IMR-90 (cell line): ENCODE measurements at regions not wholly inside any gene's neighbourhood (a gene's known extent, or its start where the extent isn't known, plus 50 kb on each side); places are given as distances from the start of the nearest gene placed in this dataset.

Source experiments
- ATAC-seq: fragments of 200-7000 bp; cut with Tn5 transposase; 2 replicates; pipeline ENCODE4 v1.9.1; 2020; ENCODE audit warnings: low read depth, mild to moderate bottlenecking, moderate library complexity
- BruUV-seq: library from RNA; stranded (reverse); fragments of 400-500 nt; replicated peaks from 2 replicates; lab custom pipeline; 2021; lab: Mats Ljungman, UMichigan
- CTCF ChIA-PET: fragments of 300-600 bp; formaldehyde crosslinking; extraction: SDS; loops from one replicate; lab custom pipeline; 2021; ENCODE audit warnings: antibody characterized with exemption; lab: Yijun Ruan, JAX
- POLR2A ChIA-PET: fragments of 300-600 bp; sonication (Branson Sonifier 250); formaldehyde crosslinking; loops from one replicate; lab custom pipeline; 2022; ENCODE audit warnings: antibody characterized with exemption; ENCODE audit not compliant: unreplicated experiment; lab: Charles Lee
- DNase-seq: peaks from one replicate; pipeline ENCODE4 v3.0.0; 2013
- H2AFZ ChIP-seq: replicated peaks from 2 replicates; pipeline ENCODE3; 2013; ENCODE audit warnings: low read length, mild to moderate bottlenecking; ENCODE audit not compliant: poor library complexity
- H2AK5ac ChIP-seq: 2 replicates; pipeline ENCODE4 v1.6.1; 2013; ENCODE audit warnings: low read depth, low read length, inconsistent platforms
- H2AK9ac ChIP-seq: replicated peaks from 2 replicates; pipeline ENCODE3; 2013; ENCODE audit warnings: mild to moderate bottlenecking, low read depth, low read length, moderate library complexity; ENCODE audit not compliant: poor library complexity
- H2BK120ac ChIP-seq: 2 replicates; pipeline ENCODE4 v1.6.1; 2013; ENCODE audit warnings: low read depth, low read length, inconsistent platforms
- H2BK15ac ChIP-seq: 3 replicates; pipeline ENCODE4 v1.6.1; 2013; ENCODE audit warnings: low read depth, low read length, inconsistent platforms
- H2BK20ac ChIP-seq: 2 replicates; pipeline ENCODE4 v1.6.1; 2013; ENCODE audit warnings: low read depth, mild to moderate bottlenecking, inconsistent platforms, low read length, moderate library complexity
- H2BK5ac ChIP-seq: 2 replicates; pipeline ENCODE4 v1.6.1; 2013; ENCODE audit warnings: mild to moderate bottlenecking, low read depth, low read length, inconsistent platforms; ENCODE audit not compliant: poor library complexity, severe bottlenecking
- H3K14ac ChIP-seq: replicated peaks from 2 replicates; pipeline ENCODE4 v1.6.1; 2013; ENCODE audit warnings: low read depth, low read length, inconsistent platforms
- H3K18ac ChIP-seq: 2 replicates; pipeline ENCODE4 v1.6.1; 2013; ENCODE audit warnings: low read depth, low read length, control low read depth
- H3K23ac ChIP-seq: 2 replicates; pipeline ENCODE4 v1.6.1; 2013; ENCODE audit warnings: low read depth, low read length, inconsistent platforms
- H3K27ac ChIP-seq: 2 replicates; pipeline ENCODE4 v1.5.1; 2013; ENCODE audit warnings: mild to moderate bottlenecking, control low read depth, low read length; ENCODE audit not compliant: insufficient read depth
- H3K27me3 ChIP-seq: 2 replicates; pipeline ENCODE4 v1.6.1; 2013; ENCODE audit warnings: low read length; ENCODE audit not compliant: control insufficient read depth, insufficient read depth
- H3K36me3 ChIP-seq: 2 replicates; pipeline ENCODE4 v1.6.1; 2013; ENCODE audit warnings: low read length, mixed read lengths; ENCODE audit not compliant: control insufficient read depth, insufficient read depth
- H3K4ac ChIP-seq: 2 replicates; pipeline ENCODE4 v1.6.1; 2013; ENCODE audit warnings: low read depth, low read length, inconsistent platforms
- H3K4me1 ChIP-seq: 2 replicates; pipeline ENCODE4 v1.6.1; 2013; ENCODE audit warnings: low read length, mixed read lengths; ENCODE audit not compliant: control insufficient read depth, insufficient read depth
- H3K4me2 ChIP-seq: 2 replicates; pipeline ENCODE4 v1.6.1; 2013; ENCODE audit warnings: low read depth, mild to moderate bottlenecking, control low read depth, low read length, moderate library complexity
- H3K4me3 ChIP-seq: 2 replicates; pipeline ENCODE4 v1.5.1; 2013; ENCODE audit warnings: low read depth, mild to moderate bottlenecking, control low read depth, low read length, moderate library complexity; ENCODE audit not compliant: insufficient read depth
- H3K56ac ChIP-seq: 2 replicates; pipeline ENCODE4 v1.6.1; 2013; ENCODE audit warnings: low read length, inconsistent platforms; ENCODE audit not compliant: insufficient read depth; ENCODE audit errors: extremely low read depth
- H3K79me1 ChIP-seq, 2 experiments: 2 replicates each; pipeline ENCODE4 v1.6.1; 2013; ENCODE audit warnings: low read length in 2 of 2, inconsistent platforms in 1 of 2, low read depth in 1 of 2
- H3K9ac ChIP-seq: 2 replicates; pipeline ENCODE4 v1.6.1; 2013; ENCODE audit warnings: low read depth, low read length, control low read depth
- H3K9me1 ChIP-seq: 2 replicates; pipeline ENCODE4 v1.6.1; 2013; ENCODE audit warnings: low read length, inconsistent platforms; ENCODE audit not compliant: insufficient read depth
- H3K9me3 ChIP-seq: 2 replicates; pipeline ENCODE4 v1.6.1; 2013; ENCODE audit warnings: low read length; ENCODE audit not compliant: control insufficient read depth, insufficient read depth
- H4K20me1 ChIP-seq: 2 replicates; pipeline ENCODE4 v1.6.1; 2013; ENCODE audit warnings: low read length, inconsistent platforms; ENCODE audit not compliant: insufficient read depth
- H4K5ac ChIP-seq: 2 replicates; pipeline ENCODE4 v1.6.1; 2013; ENCODE audit warnings: mild to moderate bottlenecking, low read depth, low read length, control low read depth
- H4K8ac ChIP-seq, 2 experiments: 2 replicates each; pipeline ENCODE4 v1.6.1; 2013; ENCODE audit warnings: low read depth in 2 of 2, low read length in 2 of 2, control low read depth in 1 of 2, inconsistent platforms in 1 of 2
- H4K91ac ChIP-seq: 2 replicates; pipeline ENCODE4 v1.6.1; 2013; ENCODE audit warnings: low read depth, low read length, inconsistent platforms; ENCODE audit not compliant: insufficient read depth
- BHLHE40 ChIP-seq: fragments of 150-350 bp; IDR thresholded peaks from 2 replicates; pipeline ENCODE4 v1.6.1; 2016; ENCODE audit warnings: mild to moderate bottlenecking, low read depth, low read length
- MAFK ChIP-seq: IDR thresholded peaks from 2 replicates; pipeline ENCODE4 v1.6.1; 2012; ENCODE audit warnings: low read depth, low read length, improper control_type of control experiment
- MAZ ChIP-seq: IDR thresholded peaks from 2 replicates; pipeline ENCODE4 v1.6.1; 2012; ENCODE audit warnings: low read depth, mild to moderate bottlenecking, low read length, improper control_type of control experiment, moderate library complexity, borderline replicate concordance
- RCOR1 ChIP-seq: IDR thresholded peaks from 2 replicates; pipeline ENCODE4 v1.6.1; 2012; ENCODE audit warnings: mild to moderate bottlenecking, low read length, improper control_type of control experiment; ENCODE audit not compliant: insufficient replicate concordance
- RFX5 ChIP-seq: IDR thresholded peaks from 2 replicates; pipeline ENCODE4 v1.8.0; 2012; ENCODE audit warnings: low read depth, mild to moderate bottlenecking, low read length, moderate library complexity
- SMC3 ChIP-seq: fragments of 150-350 bp; IDR thresholded peaks from 2 replicates; pipeline ENCODE4 v1.6.1; 2016; ENCODE audit warnings: low read depth, mild to moderate bottlenecking, antibody characterized with exemption, low read length, moderate library complexity
- WGBS, 2 experiments: methylation state at CpG; one replicate each; pipeline versions ENCODE4 v1.1.5 to v1.1.7; 2013; ENCODE audit warnings: missing lambda C conversion rate in 2 of 2; ENCODE audit not compliant: insufficient read length in 1 of 2; ENCODE audit errors: extremely low coverage in 2 of 2; 5-methylcytosine and 5-hydroxymethylcytosine counted together
- dilution Hi-C: fragments of 300-500 bp; cut with HindIII; formaldehyde crosslinking; loops from one replicate; pipeline ENCODE4 v1.14.3; 2018; ENCODE audit warnings: low sequenced_read_pairs; ENCODE audit not compliant: unreplicated experiment
- in situ Hi-C: fragments of 300-500 bp; cut with MboI; formaldehyde crosslinking; loops from 3 replicates; pipeline ENCODE4 v1.14.3; 2019; ENCODE audit warnings: low sequenced_read_pairs, inconsistent platforms, mixed read lengths
- intact Hi-C: fragments of 100-400 bp; cut with micrococcal nuclease; formaldehyde crosslinking; loops from 2 replicates; pipeline ENCODE4 v1.10.0; 2022

DNA sequence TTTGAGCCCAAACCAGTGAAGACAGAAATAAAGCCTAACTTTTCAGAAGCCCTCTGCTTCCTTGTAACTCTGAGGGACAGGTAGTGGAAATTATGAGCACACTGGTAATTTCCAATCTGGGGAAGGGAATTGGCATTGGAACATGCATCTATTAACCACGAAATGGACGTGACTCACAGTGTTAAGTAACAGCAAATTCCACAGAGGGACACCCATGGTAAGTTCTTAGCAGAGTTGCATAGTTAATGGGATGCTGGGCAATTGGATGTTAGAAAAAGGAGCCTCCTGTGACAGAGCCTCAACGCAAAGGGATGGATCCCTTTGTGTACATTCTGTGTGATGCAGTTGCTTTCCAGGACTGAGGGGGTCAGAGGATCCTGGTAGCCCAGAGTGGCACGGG is 168.6 kb downstream of the SEMA6D start:
- H4K91ac ChIP-seq: no peak overlapping the region
- no peak overlapping the region for H4K5ac ChIP-seq
- H4K8ac ChIP-seq: no peak overlapping the region
- H2AFZ ChIP-seq: peak overlapping the region; percentile 19
- no peak overlapping the region for H2BK5ac ChIP-seq
- H3K4me3 ChIP-seq: no peak overlapping the region
- no peak overlapping the region for H2AK5ac ChIP-seq
- ATAC-seq: no peak
- BruUV-seq: no TSS peak
- peak; percentile 28 for DNase-seq
- no peak overlapping the region for H3K56ac ChIP-seq
- H2BK20ac ChIP-seq: no peak overlapping the region
- no peaks in the 10 kb centered on the region; the same call in 1 of the 2 replicates for H3K27me3 ChIP-seq
- H3K27ac ChIP-seq: no peak overlapping the region
- CTCF ChIA-PET: no interaction called here
- H2BK120ac ChIP-seq: no peak overlapping the region
- H3K36me3 ChIP-seq: no peaks in the 10 kb centered on the region
- TF ChIP-seq RCOR1 (no peak), MAZ (no peak), RFX5 (no peak), SMC3 (no peak), BHLHE40 (no peak), MAFK (no peak)
- intact Hi-C loops: no loop called here
- WGBS, 2 experiments: 33% methylated on average over 1 of the region's 4 CpGs; no CpG with 5 or more reads in 1 of the 2 experiments
- no peaks in the 10 kb centered on the region for H4K20me1 ChIP-seq
- no peaks in the 10 kb centered on the region for H3K79me1 ChIP-seq
- no peak overlapping the region for H3K9ac ChIP-seq
- H3K23ac ChIP-seq: no peak overlapping the region
- POLR2A ChIA-PET: no interaction called here
- in situ Hi-C loops: no loop called here
- H2BK15ac ChIP-seq: no peak overlapping the region
- no peak overlapping the region for H3K4me2 ChIP-seq
- H2AK9ac ChIP-seq: no peak overlapping the region
- H3K9me1 ChIP-seq: no peaks in the 10 kb centered on the region
- H3K4ac ChIP-seq: no peak overlapping the region
- no peaks in the 10 kb centered on the region for H3K9me3 ChIP-seq
- H3K14ac ChIP-seq: no peak overlapping the region
- H3K4me1 ChIP-seq: no peaks in the 10 kb centered on the region
- no peak overlapping the region for H3K18ac ChIP-seq
- dilution Hi-C loops: no loop called here
